ENCODE measurements at regions not wholly inside any gene's neighbourhood (a gene's known extent, or its start where the extent isn't known, plus 50 kb on each side); places are given as distances from the start of the nearest gene placed in this dataset.

DNA sequence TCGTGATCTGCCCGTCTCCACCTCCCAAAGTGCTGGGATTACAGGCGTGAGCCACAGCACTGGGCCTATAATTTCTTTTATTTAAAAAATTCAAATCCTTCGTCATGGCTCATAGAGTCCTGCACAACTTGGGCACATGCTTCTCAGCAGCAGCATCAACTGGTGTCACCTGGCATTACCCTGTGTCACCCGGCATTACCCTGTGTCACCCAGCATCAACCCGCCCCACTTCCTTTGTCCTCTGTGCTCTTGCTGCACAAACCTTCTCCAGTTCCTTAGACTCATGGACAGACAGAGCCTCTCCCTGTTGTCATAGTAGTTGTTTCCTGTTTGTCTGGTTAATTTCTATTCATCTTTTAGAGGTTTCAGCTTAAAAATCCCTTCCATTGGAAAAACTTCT is 121.2 kb upstream of the SERBP1 start:
- no peak for TF ChIP-seq CTCF (IDR thresholded peaks at IDR 0.05)
- no peak for TF ChIP-seq POLR2A (IDR thresholded peaks at IDR 0.05)
